ENCODE measurements at regions not wholly inside any gene's neighbourhood (a gene's known extent, or its start where the extent isn't known, plus 50 kb on each side); places are given as distances from the start of the nearest gene placed in this dataset.

DNA sequence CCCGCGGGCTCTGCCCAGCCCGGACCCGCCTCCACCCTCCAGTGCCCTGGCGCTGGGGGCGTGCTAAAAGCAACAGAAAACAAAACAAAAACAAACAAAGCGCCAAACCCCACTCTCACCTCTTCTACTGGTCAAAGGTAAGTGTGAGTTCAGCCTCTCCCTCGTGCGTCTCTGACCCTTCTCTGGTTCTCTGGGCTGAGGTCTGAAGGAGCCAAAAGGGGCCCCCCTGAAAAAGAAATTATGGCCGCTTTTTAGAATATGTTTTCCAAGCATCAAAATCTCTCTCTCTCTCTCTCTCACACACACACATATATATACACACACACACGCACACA is 133.5 kb upstream of the DPYD start:
- H3K4me1 ChIP-seq (ENCODE audit: control insufficient read depth, insufficient read depth, low read length), result no peaks in the 10 kb centered on the region
- SMC1A ChIA-PET (ENCODE audit: uncharacterized antibody, unreplicated experiment), result interaction anchor here (0.6 to 1.9 kb wide), 5 partner anchors 813 to 1255 kb away, joined by 3 to 8 read pairs (median 3); no protein-coding TSS in a partner anchor
- H3K9ac ChIP-seq (ENCODE audit: control insufficient read depth, insufficient read depth, low read length), result no peak overlapping the region
- no peaks in the 10 kb centered on the region for H4K20me1 ChIP-seq (ENCODE audit: control insufficient read depth, insufficient read depth)
- WGBS (ENCODE audit: insufficient coverage, insufficient replicate concordance, low lambda C conversion rate, missing lambda C conversion rate), result 53% methylated on average over 5 of the region's 11 CpGs
- H3K36me3 ChIP-seq (ENCODE audit: control insufficient read depth in 2 of 2, insufficient read depth in 2 of 2, low read length in 1 of 2), result no peaks in the 10 kb centered on the region
- FAIRE-seq (no peak), ATAC-seq (no peak), DNase-seq (ENCODE audit: low read depth, low spot score) (no peak)
- BruUV-seq (replicated peaks), result no TSS peak
- intact Hi-C loops (cut with micrococcal nuclease; ENCODE audit: unreplicated experiment), result loop anchor here (1.0 to 10.0 kb wide), 5 partner anchors 232 to 1820 kb away; no protein-coding TSS in a partner anchor
- H3K79me2 ChIP-seq (ENCODE audit: control insufficient read depth, insufficient read depth, low read length), result no peaks in the 10 kb centered on the region
- H2AFZ ChIP-seq (ENCODE audit: control insufficient read depth, low read depth, low read length), result no peak overlapping the region
- in situ Hi-C loops (cut with MboI), result no loop called here
- H3K4me3 ChIP-seq, result no peak overlapping the region; the same call in 1 of the 2 replicates
- CTCF ChIA-PET, result interaction anchor here (0.6 to 5.2 kb wide), 14 partner anchors 9 to 1818 kb away, joined by 3 to 24 read pairs (median 4); no protein-coding TSS in a partner anchor
- POLR2A ChIA-PET, result no interaction called here
- peaks cover under 1 to 5% of the 10 kb centered on the region in 2 experiments; a peak in 2 of 4 replicates for H3K27me3 ChIP-seq (replicated peaks in 1 of 2; ENCODE audit: control insufficient read depth in 2 of 2, insufficient read depth in 2 of 2, low read length in 1 of 2)
- H3K27ac ChIP-seq (ENCODE audit: control insufficient read depth, insufficient read depth), result no peak overlapping the region
- RAD21 ChIA-PET (ENCODE audit: unreplicated experiment), result interaction anchor here (1.0 kb wide), 1 partner anchor 1089 kb away, joined by 6 read pairs; no protein-coding TSS in a partner anchor
- no peaks in the 10 kb centered on the region for H3K9me3 ChIP-seq (replicated peaks; ENCODE audit: control insufficient read depth, insufficient read depth, low read length)
- TF ChIP-seq TCF12 (IDR thresholded peaks at IDR 0.05; ENCODE audit: low read depth, low read length) (no peak), HDAC2 (IDR thresholded peaks at IDR 0.05) (no peak), SUPT20H (IDR thresholded peaks at IDR 0.05; ENCODE audit: borderline replicate concordance, control insufficient read depth, low read depth, low read length) (no peak), SMAD5 (IDR thresholded peaks at IDR 0.05; ENCODE audit: low read depth) (no peak)
- TF ChIP-seq, protein P1, sequence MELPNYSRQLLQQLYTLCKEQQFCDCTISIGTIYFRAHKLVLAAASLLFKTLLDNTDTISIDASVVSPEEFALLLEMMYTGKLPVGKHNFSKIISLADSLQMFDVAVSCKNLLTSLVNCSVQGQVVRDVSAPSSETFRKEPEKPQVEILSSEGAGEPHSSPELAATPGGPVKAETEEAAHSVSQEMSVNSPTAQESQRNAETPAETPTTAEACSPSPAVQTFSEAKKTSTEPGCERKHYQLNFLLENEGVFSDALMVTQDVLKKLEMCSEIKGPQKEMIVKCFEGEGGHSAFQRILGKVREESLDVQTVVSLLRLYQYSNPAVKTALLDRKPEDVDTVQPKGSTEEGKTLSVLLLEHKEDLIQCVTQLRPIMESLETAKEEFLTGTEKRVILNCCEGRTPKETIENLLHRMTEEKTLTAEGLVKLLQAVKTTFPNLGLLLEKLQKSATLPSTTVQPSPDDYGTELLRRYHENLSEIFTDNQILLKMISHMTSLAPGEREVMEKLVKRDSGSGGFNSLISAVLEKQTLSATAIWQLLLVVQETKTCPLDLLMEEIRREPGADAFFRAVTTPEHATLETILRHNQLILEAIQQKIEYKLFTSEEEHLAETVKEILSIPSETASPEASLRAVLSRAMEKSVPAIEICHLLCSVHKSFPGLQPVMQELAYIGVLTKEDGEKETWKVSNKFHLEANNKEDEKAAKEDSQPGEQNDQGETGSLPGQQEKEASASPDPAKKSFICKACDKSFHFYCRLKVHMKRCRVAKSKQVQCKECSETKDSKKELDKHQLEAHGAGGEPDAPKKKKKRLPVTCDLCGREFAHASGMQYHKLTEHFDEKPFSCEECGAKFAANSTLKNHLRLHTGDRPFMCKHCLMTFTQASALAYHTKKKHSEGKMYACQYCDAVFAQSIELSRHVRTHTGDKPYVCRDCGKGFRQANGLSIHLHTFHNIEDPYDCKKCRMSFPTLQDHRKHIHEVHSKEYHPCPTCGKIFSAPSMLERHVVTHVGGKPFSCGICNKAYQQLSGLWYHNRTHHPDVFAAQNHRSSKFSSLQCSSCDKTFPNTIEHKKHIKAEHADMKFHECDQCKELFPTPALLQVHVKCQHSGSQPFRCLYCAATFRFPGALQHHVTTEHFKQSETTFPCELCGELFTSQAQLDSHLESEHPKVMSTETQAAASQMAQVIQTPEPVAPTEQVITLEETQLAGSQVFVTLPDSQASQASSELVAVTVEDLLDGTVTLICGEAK (IDR thresholded peaks at IDR 0.05; ENCODE audit: borderline replicate concordance), result no peak
- H3K4me2 ChIP-seq (ENCODE audit: control insufficient read depth, insufficient read depth), result peak overlapping the region; percentile 97

All from GM12878 (cell line).